ENCODE measurements at regions not wholly inside any gene's neighbourhood (a gene's known extent, or its start where the extent isn't known, plus 50 kb on each side); places are given as distances from the start of the nearest gene placed in this dataset.
A peak's percentile ranks its signal among the peaks of the same experiment; 100 is the strongest.

- no peaks in the 10 kb centered on the region for H3K9me3 ChIP-seq (ENCODE audit: low read depth)
- no peaks in the 10 kb centered on the region for H3K36me3 ChIP-seq
- no peak for TF ChIP-seq CTCF (IDR thresholded peaks at IDR 0.05; ENCODE audit: low read depth, low read length)
- H3K4me3 ChIP-seq: no peak overlapping the region
- no peak overlapping the region for H3K27ac ChIP-seq
- H3K27me3 ChIP-seq: no peaks in the 10 kb centered on the region
- H3K4me1 ChIP-seq (ENCODE audit: low read depth): no peaks in the 10 kb centered on the region
- no peak for DNase-seq (ENCODE audit: low read depth in 1 of 2, low spot score in 1 of 2)
These were observed 802.5 kb downstream of the EFNB2 start for GRCh38 chr13:105732806-105733529.

- Histone ChIP-seq H3K4me1 (ENCODE audit: low read depth) (no peaks in the 10 kb centered on the region), H3K27me3 (no peaks in the 10 kb centered on the region), H3K36me3 (no peaks in the 10 kb centered on the region), H3K9me3 (ENCODE audit: low read depth) (no peaks in the 10 kb centered on the region), H3K27ac (no peak overlapping the region), H3K4me3 (no peak overlapping the region)
- TF ChIP-seq CTCF (IDR thresholded peaks at IDR 0.05; ENCODE audit: low read depth, low read length): no peak
- no peak for DNase-seq (ENCODE audit: low read depth in 1 of 2, low spot score in 1 of 2)
These were observed 809.6 kb downstream of the EFNB2 start for GRCh38 chr13:105725887-105726286.

GRCh38 chr13:105721016-105721415 is 814.4 kb downstream of the EFNB2 start:
- peak in 1 of 2 donors; percentile 62 for DNase-seq (ENCODE audit: low read depth in 1 of 2, low spot score in 1 of 2)
- Histone ChIP-seq H3K36me3 (no peaks in the 10 kb centered on the region), H3K4me3 (no peak overlapping the region), H3K4me1 (ENCODE audit: low read depth) (no peaks in the 10 kb centered on the region), H3K27me3 (no peaks in the 10 kb centered on the region), H3K27ac (no peak overlapping the region), H3K9me3 (ENCODE audit: low read depth) (no peaks in the 10 kb centered on the region)
- no peak for TF ChIP-seq CTCF (IDR thresholded peaks at IDR 0.05; ENCODE audit: low read depth, low read length)

- Histone ChIP-seq H3K4me1 (ENCODE audit: low read depth) (no peaks in the 10 kb centered on the region), H3K9me3 (ENCODE audit: low read depth) (no peaks in the 10 kb centered on the region), H3K4me3 (no peak overlapping the region), H3K27me3 (no peaks in the 10 kb centered on the region), H3K36me3 (no peaks in the 10 kb centered on the region), H3K27ac (no peak overlapping the region)
- DNase-seq (ENCODE audit: low read depth in 1 of 2, low spot score in 1 of 2): no peak
- TF ChIP-seq CTCF (IDR thresholded peaks at IDR 0.05; ENCODE audit: low read depth, low read length): no peak
These were observed 815.6 kb downstream of the EFNB2 start for GRCh38 chr13:105719859-105720258.

GRCh38 chr13:105709181-105709580 is 826.3 kb downstream of the EFNB2 start:
- H3K9me3 ChIP-seq (ENCODE audit: low read depth): no peaks in the 10 kb centered on the region
- H3K36me3 ChIP-seq: no peaks in the 10 kb centered on the region
- no peak overlapping the region for H3K27ac ChIP-seq
- H3K27me3 ChIP-seq: no peaks in the 10 kb centered on the region
- DNase-seq (ENCODE audit: low read depth in 1 of 2, low spot score in 1 of 2): no peak
- TF ChIP-seq CTCF (IDR thresholded peaks at IDR 0.05; ENCODE audit: low read depth, low read length): no peak
- no peaks in the 10 kb centered on the region for H3K4me1 ChIP-seq (ENCODE audit: low read depth)
- no peak overlapping the region for H3K4me3 ChIP-seq

Data from cardiac muscle cell (in vitro differentiated cells and primary cell).